GM21515 (cell line): ENCODE measurements at regions not wholly inside any gene's neighbourhood (a gene's known extent, or its start where the extent isn't known, plus 50 kb on each side); places are given as distances from the start of the nearest gene placed in this dataset.

Experiments
- ATAC-seq: cut with Tn5 transposase; IDR thresholded peaks from one replicate; pipeline ENCODE4 v1.9.1; 2021; ENCODE audit not compliant: unreplicated experiment

DNA sequence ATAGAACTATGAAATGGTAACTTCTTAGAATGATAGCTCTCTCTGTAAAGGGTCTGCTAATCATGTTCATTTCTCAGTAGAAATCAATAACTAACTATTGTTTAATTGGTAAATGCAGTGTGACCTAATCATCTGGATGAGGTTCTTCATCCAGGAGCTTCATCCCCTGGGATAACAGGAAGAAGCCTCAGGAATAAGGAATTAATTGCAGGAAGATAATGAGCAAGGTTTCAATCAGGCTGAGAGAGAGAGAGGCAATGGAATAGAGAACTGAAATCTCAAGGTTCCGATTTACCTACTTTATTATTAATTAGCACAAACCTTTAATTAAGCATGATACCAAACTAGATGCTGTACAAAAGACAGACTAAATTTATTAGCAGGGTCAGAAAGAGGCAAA lies 499.7 kb downstream of the MAT2B start:
- no peak for ATAC-seq

GRCh38 chr5:164007064-164007463 lies 501.6 kb downstream of the MAT2B start:
- ATAC-seq = no peak

DNA sequence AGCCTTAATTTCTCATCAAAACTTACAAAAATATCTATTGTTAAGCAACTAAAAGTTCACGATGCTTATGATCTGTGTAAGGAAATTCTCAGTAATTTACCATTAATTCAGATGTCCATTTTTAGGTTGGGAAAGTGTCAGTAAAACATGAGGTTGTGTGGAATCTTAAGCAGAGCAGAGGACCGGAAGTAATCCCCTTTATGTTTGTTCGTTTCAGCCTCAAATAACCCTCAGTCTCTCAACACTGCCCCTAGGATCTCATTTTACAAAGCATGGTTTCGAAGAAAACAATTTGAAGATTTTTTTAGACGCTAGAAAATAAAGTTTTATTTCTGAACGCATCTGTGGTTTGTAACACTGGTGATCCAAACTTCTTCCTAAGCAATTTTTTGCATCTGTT lies 504.2 kb downstream of the MAT2B start:
- no peak for ATAC-seq

GRCh38 chr5:164010900-164011299 lies 505.5 kb downstream of the MAT2B start:
- no peak for ATAC-seq

- no peak for ATAC-seq
Measured at GRCh38 chr5:164012371-164012770, 507.0 kb downstream of the MAT2B start.

GRCh38 chr5:164013077-164013670 lies 507.8 kb downstream of the MAT2B start:
- ATAC-seq = peak; percentile 87

- no peak for ATAC-seq
Measured at GRCh38 chr5:164020116-164020515, 514.7 kb downstream of the MAT2B start.

GRCh38 chr5:164027738-164028137 lies 522.3 kb downstream of the MAT2B start:
- ATAC-seq = no peak

GRCh38 chr5:164038128-164038783 lies 532.8 kb downstream of the MAT2B start:
- ATAC-seq = no peak

- ATAC-seq = no peak
Measured at GRCh38 chr5:164041105-164041504, 535.7 kb downstream of the MAT2B start.

DNA sequence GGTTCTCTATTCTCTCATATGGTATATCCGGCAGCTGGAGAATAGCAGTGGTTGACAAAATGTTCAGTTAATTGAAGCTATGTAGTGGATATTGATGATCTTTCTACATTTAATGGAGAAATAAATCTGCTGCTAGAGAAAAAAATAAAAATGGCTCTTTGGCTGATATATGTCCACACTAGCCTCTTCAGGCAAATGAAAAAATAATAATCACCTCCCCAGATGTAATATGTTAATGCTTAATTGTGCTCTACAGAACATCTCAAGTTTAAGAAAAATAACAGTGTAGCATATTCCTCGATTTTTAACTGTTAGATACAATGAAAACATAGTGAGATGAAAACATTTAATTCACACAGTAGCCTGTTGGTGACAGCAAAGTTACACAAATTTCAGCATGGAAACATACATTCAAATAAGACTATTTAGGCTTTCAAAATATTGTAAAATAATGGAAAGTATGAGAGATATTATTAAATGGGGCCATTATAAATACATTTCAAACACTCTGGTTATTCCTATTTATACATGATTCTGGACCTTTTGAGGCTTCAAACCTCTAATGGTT lies 543.0 kb downstream of the MAT2B start:
- ATAC-seq = no peak

DNA sequence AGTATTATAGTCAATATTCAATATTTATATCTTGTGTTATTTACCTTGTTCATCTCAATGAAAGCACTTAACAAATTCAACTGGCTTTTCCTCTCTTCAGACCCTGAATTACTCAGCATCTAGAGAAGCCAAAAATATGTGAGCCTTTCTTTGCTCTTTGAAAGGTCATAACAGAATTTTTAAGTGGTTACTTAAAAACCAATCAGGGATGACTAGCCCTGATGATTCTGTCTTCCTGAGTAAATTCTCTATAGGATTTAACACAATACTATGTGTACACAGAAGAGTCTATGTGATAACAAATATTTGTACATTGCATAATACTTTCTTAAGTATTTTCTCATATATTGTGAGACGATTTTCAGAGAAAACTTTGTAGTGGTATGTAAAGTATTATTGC lies 546.3 kb downstream of the MAT2B start:
- no peak for ATAC-seq

DNA sequence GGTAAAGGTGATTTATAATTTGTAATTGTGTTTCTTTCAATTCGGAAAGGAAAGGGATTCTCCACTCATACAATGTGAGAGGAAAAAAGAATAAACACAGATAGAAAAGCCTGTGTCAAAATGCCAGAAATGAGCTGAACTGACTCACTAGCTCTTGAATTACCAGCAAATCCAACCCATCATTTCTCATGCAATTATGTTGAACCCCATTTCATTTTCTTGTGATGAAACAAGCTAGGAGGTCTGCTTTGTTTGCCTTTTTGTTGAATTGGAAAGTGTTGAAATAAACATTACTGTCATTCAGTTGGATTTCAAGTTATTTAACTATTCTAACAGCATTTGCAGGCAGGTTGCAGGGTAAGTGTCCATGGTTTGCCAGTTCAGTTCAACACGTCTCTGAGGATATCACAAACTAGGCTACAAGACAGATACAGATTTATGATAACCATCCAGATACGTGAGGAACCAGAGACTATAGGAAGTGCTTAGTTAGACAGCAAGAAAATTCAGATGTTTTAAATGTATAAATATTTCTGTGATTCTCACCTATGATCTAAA lies 547.2 kb downstream of the MAT2B start:
- no peak for ATAC-seq

DNA sequence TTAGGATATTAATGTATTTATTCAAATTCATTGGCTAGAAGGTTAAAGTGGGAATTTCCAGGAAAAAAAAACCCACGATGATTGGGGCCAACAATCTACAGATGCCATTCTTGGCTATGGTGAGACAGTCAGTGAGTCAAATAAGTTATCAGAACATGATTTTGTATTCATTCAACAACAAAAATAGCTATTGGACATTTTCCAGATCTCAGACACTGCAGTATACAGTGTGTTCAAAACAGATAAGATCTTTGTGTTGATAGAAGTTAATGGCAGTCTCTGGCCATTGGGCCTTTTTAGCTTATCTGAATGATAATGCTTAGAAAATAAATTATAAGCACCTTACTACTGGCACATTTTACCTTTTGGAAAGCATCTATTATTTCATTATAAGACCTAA lies 547.7 kb downstream of the MAT2B start:
- ATAC-seq = no peak

GRCh38 chr5:164054461-164054860 lies 549.0 kb downstream of the MAT2B start:
- ATAC-seq = no peak

GRCh38 chr5:164057121-164057520 lies 551.7 kb downstream of the MAT2B start:
- no peak for ATAC-seq

DNA sequence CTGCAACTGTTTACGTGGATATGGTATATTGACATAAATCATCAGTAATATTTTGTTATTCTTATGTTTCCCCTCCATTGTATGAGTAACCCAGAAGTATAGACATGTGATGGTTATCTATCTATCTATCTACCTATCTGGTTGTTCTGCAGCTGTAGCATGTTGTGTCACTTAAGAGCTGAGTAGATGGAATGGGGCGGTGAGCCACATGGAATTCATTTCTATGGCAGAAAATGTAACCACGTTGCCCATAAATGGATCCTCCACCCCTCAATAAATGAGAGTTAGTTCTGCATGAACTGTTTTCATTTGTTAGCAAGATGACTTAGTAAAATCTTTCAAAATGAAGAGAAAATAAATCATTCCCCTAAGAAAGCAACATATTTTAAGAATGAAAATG lies 553.2 kb downstream of the MAT2B start:
- no peak for ATAC-seq

DNA sequence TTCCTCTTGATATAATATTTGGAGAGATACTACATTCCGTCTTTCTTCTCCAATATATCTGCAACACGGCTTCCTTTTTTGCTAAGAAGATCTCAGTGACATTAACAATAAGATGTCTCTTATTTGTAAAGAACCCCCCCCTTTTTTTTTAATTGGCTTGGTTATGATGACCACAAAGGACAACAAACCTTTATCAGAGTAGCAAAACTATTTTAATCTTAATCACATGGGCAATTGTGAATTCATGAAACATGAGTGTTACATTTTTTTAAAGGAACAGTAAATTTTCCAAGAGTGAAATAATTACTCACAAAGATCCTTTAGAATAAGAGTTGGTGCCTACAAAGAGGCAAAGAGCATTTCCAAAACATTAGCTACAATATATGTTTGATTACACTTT lies 554.1 kb downstream of the MAT2B start:
- no peak for ATAC-seq

DNA sequence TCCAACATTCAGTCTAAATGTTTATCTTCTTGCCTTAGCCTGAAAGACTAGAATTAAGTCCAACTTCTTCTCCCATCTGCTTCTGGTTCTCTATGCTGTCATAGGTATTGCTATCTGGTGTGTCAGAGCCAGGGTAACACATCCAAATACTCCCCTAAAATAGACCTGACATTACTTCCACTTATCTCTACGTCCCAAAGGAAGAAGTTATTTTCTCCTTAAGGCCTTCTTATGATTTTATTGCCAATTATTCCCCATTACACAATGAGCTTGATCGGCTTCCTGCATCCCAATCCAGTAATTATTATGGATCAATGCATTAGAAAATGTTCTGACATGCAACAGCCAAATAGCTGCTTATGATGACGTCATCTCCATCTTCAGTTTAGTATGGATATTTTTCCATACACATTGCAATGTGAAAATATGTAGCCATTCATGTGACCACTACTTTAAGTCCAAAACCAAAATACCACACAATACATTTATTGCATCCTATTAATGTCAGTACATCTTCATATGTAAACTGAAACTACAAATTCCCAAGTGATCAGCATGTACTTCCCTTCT lies 555.5 kb downstream of the MAT2B start:
- ATAC-seq = no peak

GRCh38 chr5:164062304-164062703 lies 556.9 kb downstream of the MAT2B start:
- no peak for ATAC-seq

GRCh38 chr5:164065266-164065665 lies 559.8 kb downstream of the MAT2B start:
- no peak for ATAC-seq

GRCh38 chr5:164071671-164072070 lies 566.3 kb downstream of the MAT2B start:
- no peak for ATAC-seq
